Esophagus squamous epithelium (tissue), 5 donors: ENCODE measurements at regions not wholly inside any gene's neighbourhood (a gene's known extent, or its start where the extent isn't known, plus 50 kb on each side); places are given as distances from the start of the nearest gene placed in this dataset.

Experiments used
- DNase-seq: peaks from one replicate; lab custom pipeline; 2025; lab: John Stamatoyannopoulos, UW
- H3K27ac ChIP-seq, 4 donors: fragments of 200-600 bp; sonication (generic); one replicate each; pipeline ENCODE4 v1.5.1; 2016 to 2019; ENCODE audit warnings: mild to moderate bottlenecking in 1 of 4
- H3K27me3 ChIP-seq, 4 donors: fragments of 200-600 bp; sonication (generic); 1 replicate in 3 of 4; 2 replicates in 1 of 4; pipeline versions ENCODE4 v1.5.1 to v1.6.0; 2017 to 2021; ENCODE audit warnings: antibody characterized with exemption in 1 of 4
- H3K36me3 ChIP-seq, 3 donors: fragments of 200-600 bp; sonication (generic); one replicate each; pipeline ENCODE4 v1.5.1; 2016 to 2019
- H3K4me1 ChIP-seq, 3 donors: fragments of 200-600 bp; sonication (generic); one replicate each; pipeline ENCODE4 v1.5.1; 2017 to 2019
- H3K4me3 ChIP-seq, 4 donors: fragments of 200-600 bp; sonication (generic); 1 replicate in 3 of 4; 2 replicates in 1 of 4; pipeline ENCODE4 v1.5.1; 2016 to 2019; ENCODE audit warnings: mild to moderate bottlenecking in 2 of 4, moderate library complexity in 1 of 4
- H3K9me3 ChIP-seq, 3 donors: fragments of 200-600 bp; sonication (generic); one replicate each; pipeline ENCODE4 v1.5.1; 2016 to 2019
- CTCF ChIP-seq, 6 experiments: fragments of 450-650 bp in 4 of 6; fragments of 200-600 bp in 2 of 6; sonication (generic) in 2 of 6; IDR thresholded peaks; one replicate each; pipeline ENCODE4 v1.5.1; 2016 to 2019; ENCODE audit warnings: antibody characterized with exemption in 6 of 6, mild to moderate bottlenecking in 4 of 6, moderate library complexity in 4 of 6
- POLR2A ChIP-seq, 4 donors: fragments of 450-650 bp; IDR thresholded peaks; one replicate each; pipeline ENCODE4 v1.6.1; 2017; ENCODE audit warnings: antibody characterized with exemption in 4 of 4, mild to moderate bottlenecking in 4 of 4, moderate library complexity in 3 of 4
- WGBS, 2 donors: methylation state at CpG; one replicate each; pipeline ENCODE4 v1.1.5; 2018; 5-methylcytosine and 5-hydroxymethylcytosine counted together
- intact Hi-C: fragments of 100-400 bp; cut with DNase I; formaldehyde crosslinking; loops from one replicate; pipeline ENCODE4 v1.15.0; 2022
- donor health status: DM: yes; HTN: yes; CAD: no.

- Histone ChIP-seq H3K27ac (no peak overlapping the region), H3K4me1 (no peaks in the 10 kb centered on the region), H3K4me3 (no peak overlapping the region), H3K9me3 (no peaks in the 10 kb centered on the region), H3K36me3 (no peaks in the 10 kb centered on the region), H3K27me3 (no peaks in the 10 kb centered on the region)
- DNase-seq, result no peak
- WGBS, 2 donors, result 67 to 100% methylated on average over 1 of the region's 1 CpG
- intact Hi-C loops, result no loop called here
- no peak for TF ChIP-seq CTCF (IDR thresholded peaks at IDR 0.05)
- TF ChIP-seq POLR2A (IDR thresholded peaks at IDR 0.05), result no peak
Measured at GRCh38 chr22:34736081-34736480, 329.9 kb upstream of the ISX start.

- intact Hi-C loops, result no loop called here
- 41 to 54% methylated on average over 3 of the region's 3 CpGs for WGBS, 2 donors
- no peak for TF ChIP-seq POLR2A (IDR thresholded peaks at IDR 0.05)
- TF ChIP-seq CTCF (IDR thresholded peaks at IDR 0.05), result no peak
Measured at GRCh38 chr22:34738661-34739400, 327.1 kb upstream of the ISX start.

GRCh38 chr22:34743110-34743751 lies 322.7 kb upstream of the ISX start:
- no peak for DNase-seq
- Histone ChIP-seq H3K4me1 (no peaks in the 10 kb centered on the region), H3K27ac (no peak overlapping the region), H3K4me3 (no peak overlapping the region), H3K36me3 (no peaks in the 10 kb centered on the region), H3K27me3 (no peaks in the 10 kb centered on the region), H3K9me3 (no peaks in the 10 kb centered on the region)
- WGBS, 2 donors, result 56 to 66% methylated on average over 6 of the region's 6 CpGs
- intact Hi-C loops, result no loop called here
- no peak for TF ChIP-seq POLR2A (IDR thresholded peaks at IDR 0.05)

More at GRCh38 chr22:34738661-34739400, 327.1 kb upstream of the ISX start:
- Histone ChIP-seq H3K4me1 (no peaks in the 10 kb centered on the region), H3K27ac (no peak overlapping the region), H3K4me3 (no peak overlapping the region), H3K36me3 (no peaks in the 10 kb centered on the region), H3K27me3 (no peaks in the 10 kb centered on the region), H3K9me3 (no peaks in the 10 kb centered on the region)
- no peak for DNase-seq

GRCh38 chr22:34760276-34761008 lies 305.5 kb upstream of the ISX start:
- intact Hi-C loops, result no loop called here
- TF ChIP-seq POLR2A (IDR thresholded peaks at IDR 0.05), result no peak
- no peak for TF ChIP-seq CTCF (IDR thresholded peaks at IDR 0.05)
- no peaks in the 10 kb centered on the region for H3K9me3 ChIP-seq
- DNase-seq, result no peak
- no peak overlapping the region for H3K27ac ChIP-seq
- no peak overlapping the region for H3K4me3 ChIP-seq
- peaks cover 0 to 17% (median 10%) of the 10 kb centered on the region in 3 donors for H3K4me1 ChIP-seq
- 31% methylated on average over 8 of the region's 8 CpGs for WGBS, 2 donors
- no peaks in the 10 kb centered on the region for H3K36me3 ChIP-seq
- peaks cover 0 to 1% (median 0%) of the 10 kb centered on the region in 4 donors for H3K27me3 ChIP-seq

- no peak for DNase-seq
- WGBS, 2 donors, result 44 to 56% methylated on average over 4 to 6 of the region's 6 CpGs
- TF ChIP-seq POLR2A (IDR thresholded peaks at IDR 0.05), result no peak
- no peak for TF ChIP-seq CTCF (IDR thresholded peaks at IDR 0.05)
Measured at GRCh38 chr22:34761111-34761510, 304.8 kb upstream of the ISX start.

More at GRCh38 chr22:34761111-34761510, 304.8 kb upstream of the ISX start:
- Histone ChIP-seq H3K4me1 (peaks cover 0 to 17% (median 10%) of the 10 kb centered on the region in 3 donors), H3K4me3 (no peak overlapping the region), H3K36me3 (no peaks in the 10 kb centered on the region), H3K27ac (no peak overlapping the region), H3K27me3 (no peaks in the 10 kb centered on the region), H3K9me3 (no peaks in the 10 kb centered on the region)
- intact Hi-C loops, result no loop called here
